Thyroid gland (tissue), 4 donors: ENCODE measurements at regions not wholly inside any gene's neighbourhood (a gene's known extent, or its start where the extent isn't known, plus 50 kb on each side); places are given as distances from the start of the nearest gene placed in this dataset.

Experiments
- POLR2A ChIP-seq, 2 donors: fragments of 450-650 bp; IDR thresholded peaks; one replicate each; pipeline ENCODE4 v1.6.1; 2017; ENCODE audit warnings: antibody characterized with exemption in 2 of 2, mild to moderate bottlenecking in 2 of 2, moderate library complexity in 1 of 2
- TF ChIP-seq, protein P1 (sequence below), 6 experiments: fragments of 200-600 bp in 3 of 6; fragments of 450-650 bp in 3 of 6; sonication (generic) in 3 of 6; IDR thresholded peaks; one replicate each; pipeline ENCODE4 v1.5.1; 2016 to 2019; ENCODE audit warnings: antibody characterized with exemption in 6 of 6, mild to moderate bottlenecking in 2 of 6, inconsistent platforms in 1 of 6, moderate library complexity in 1 of 6

DNA sequence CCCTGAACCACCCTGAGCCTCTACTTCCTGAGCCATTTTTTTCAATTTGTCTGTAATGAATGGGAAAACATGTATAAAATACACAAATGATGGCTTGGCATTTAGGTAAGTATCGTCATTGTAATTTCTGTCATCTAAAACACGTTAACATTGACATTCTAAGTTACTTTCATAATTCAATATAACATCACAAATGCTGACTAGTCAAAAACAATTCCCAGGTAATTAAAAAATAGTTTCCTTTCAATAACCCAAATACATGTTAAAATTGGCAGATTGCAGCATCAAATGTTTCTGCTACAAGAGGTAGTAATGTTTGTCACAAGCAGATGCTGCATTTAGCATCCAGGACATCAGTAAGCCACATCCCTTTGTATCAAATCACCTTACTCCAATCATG lies 776.4 kb downstream of the KCTD16 start:
- TF ChIP-seq, protein P1, sequence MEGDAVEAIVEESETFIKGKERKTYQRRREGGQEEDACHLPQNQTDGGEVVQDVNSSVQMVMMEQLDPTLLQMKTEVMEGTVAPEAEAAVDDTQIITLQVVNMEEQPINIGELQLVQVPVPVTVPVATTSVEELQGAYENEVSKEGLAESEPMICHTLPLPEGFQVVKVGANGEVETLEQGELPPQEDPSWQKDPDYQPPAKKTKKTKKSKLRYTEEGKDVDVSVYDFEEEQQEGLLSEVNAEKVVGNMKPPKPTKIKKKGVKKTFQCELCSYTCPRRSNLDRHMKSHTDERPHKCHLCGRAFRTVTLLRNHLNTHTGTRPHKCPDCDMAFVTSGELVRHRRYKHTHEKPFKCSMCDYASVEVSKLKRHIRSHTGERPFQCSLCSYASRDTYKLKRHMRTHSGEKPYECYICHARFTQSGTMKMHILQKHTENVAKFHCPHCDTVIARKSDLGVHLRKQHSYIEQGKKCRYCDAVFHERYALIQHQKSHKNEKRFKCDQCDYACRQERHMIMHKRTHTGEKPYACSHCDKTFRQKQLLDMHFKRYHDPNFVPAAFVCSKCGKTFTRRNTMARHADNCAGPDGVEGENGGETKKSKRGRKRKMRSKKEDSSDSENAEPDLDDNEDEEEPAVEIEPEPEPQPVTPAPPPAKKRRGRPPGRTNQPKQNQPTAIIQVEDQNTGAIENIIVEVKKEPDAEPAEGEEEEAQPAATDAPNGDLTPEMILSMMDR (IDR thresholded peaks at IDR 0.05): no peak
- no peak for TF ChIP-seq POLR2A (IDR thresholded peaks at IDR 0.05)
